Heart left ventricle (tissue), 13 donors: ENCODE measurements at regions not wholly inside any gene's neighbourhood (a gene's known extent, or its start where the extent isn't known, plus 50 kb on each side); places are given as distances from the start of the nearest gene placed in this dataset.

ENCODE experiments used
- POLR2A ChIP-seq, 2 donors: fragments of 450-650 bp; IDR thresholded peaks; one replicate each; pipeline ENCODE4 v1.6.1; 2017; ENCODE audit warnings: antibody characterized with exemption in 2 of 2, mild to moderate bottlenecking in 2 of 2, moderate library complexity in 2 of 2
- TF ChIP-seq, protein P1 (sequence below), 12 donors: fragments of 200-600 bp; sonication (generic) in 4 of 12; IDR thresholded peaks; one replicate each; pipeline versions ENCODE4 v1.5.0 to v1.8.0; 2018 to 2022; ENCODE audit warnings: antibody characterized with exemption in 12 of 12, mild to moderate bottlenecking in 5 of 12
- donor health status: ischemic (EF 13 %, LVEDD 7.1; RV severe dilation, severe dysfunction).
- donor health status: DM: no; HTN: yes; CAD: no.
- donor health status: DM: no; HTN: no; CAD: no.
- donor health status: ischemic (EF 25% LVEDD 6.9; RV normal size, moderate dysfunction).
- donor health status: ischemic (EF 25% LVEDD 5.7; RV mildly dilated, moderate dysfunction).
- donor health status: ischemic (EF 35%, LVEDD 5.7; RV mildly dilated, moderate dysfunction).
- donor health status: nonischemic (EF 11% LVEDD 7.7; RV severe dilation, severe dysfunction).
- donor health status: DM: yes; HTN: yes; CAD: no.
- donor health status: PGD.
- donor health status: ischemic (EF 29% LVEDD 5.4; RV normal size, mild dysfunction).
- donor health status: nonischemic (EF 23%, LVEDD 6.1; RV moderate dilation, normal function).

DNA sequence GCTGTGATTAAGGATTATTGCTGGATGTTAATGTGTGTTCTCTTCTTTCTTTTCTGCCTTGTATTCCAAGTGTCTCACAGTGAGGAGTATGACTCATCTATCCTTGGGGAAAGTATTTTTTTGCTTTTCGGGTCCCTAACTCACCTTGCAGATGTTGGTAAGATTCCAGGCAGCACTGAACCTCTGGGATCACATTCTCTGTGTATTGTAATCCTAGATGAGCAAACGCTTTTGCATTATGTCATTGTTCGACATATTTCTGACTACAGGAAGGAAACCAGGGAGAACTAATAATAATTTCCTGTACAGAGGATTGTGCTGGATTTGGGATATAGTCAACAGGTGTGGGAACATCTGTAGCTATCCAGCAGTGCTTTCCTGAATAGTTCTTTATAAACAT is 246.1 kb upstream of the TUT7 start:
- TF ChIP-seq, protein P1, sequence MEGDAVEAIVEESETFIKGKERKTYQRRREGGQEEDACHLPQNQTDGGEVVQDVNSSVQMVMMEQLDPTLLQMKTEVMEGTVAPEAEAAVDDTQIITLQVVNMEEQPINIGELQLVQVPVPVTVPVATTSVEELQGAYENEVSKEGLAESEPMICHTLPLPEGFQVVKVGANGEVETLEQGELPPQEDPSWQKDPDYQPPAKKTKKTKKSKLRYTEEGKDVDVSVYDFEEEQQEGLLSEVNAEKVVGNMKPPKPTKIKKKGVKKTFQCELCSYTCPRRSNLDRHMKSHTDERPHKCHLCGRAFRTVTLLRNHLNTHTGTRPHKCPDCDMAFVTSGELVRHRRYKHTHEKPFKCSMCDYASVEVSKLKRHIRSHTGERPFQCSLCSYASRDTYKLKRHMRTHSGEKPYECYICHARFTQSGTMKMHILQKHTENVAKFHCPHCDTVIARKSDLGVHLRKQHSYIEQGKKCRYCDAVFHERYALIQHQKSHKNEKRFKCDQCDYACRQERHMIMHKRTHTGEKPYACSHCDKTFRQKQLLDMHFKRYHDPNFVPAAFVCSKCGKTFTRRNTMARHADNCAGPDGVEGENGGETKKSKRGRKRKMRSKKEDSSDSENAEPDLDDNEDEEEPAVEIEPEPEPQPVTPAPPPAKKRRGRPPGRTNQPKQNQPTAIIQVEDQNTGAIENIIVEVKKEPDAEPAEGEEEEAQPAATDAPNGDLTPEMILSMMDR (IDR thresholded peaks at IDR 0.05): no peak
- TF ChIP-seq POLR2A (IDR thresholded peaks at IDR 0.05): no peak
